Kidney (tissue), 13 donors: ENCODE measurements at regions not wholly inside any gene's neighbourhood (a gene's known extent, or its start where the extent isn't known, plus 50 kb on each side); places are given as distances from the start of the nearest gene placed in this dataset.
"Not testable (repeated sequence)": the region's sequence is repeated elsewhere in the genome, so short reads cannot be mapped to it uniquely, and the experiment has no call there.

Source experiments
- DNase-seq, 5 donors: peaks; one replicate each; pipeline ENCODE4 v3.0.0-alpha.2; 2013 to 2020
- FAIRE-seq: peaks from 2 replicates; lab custom pipeline; 2012; peaks lifted over from hg19 to GRCh38; lab: Jason Lieb, UNC
- H3K27ac ChIP-seq, 2 donors: one replicate each; pipeline ENCODE4 v1.7.0; 2013; ENCODE audit warnings: low read depth in 2 of 2, low read length in 2 of 2, inconsistent platforms in 1 of 2
- H3K27me3 ChIP-seq: one replicate; pipeline ENCODE4 v1.7.1; 2013; ENCODE audit warnings: low read length, inconsistent platforms; ENCODE audit not compliant: control insufficient read depth, insufficient read depth
- H3K36me3 ChIP-seq, 3 donors: one replicate each; pipeline versions ENCODE4 v1.7.0 to v1.7.1; 2013; ENCODE audit warnings: low read length in 3 of 3, control low read depth in 1 of 3, inconsistent platforms in 1 of 3; ENCODE audit not compliant: insufficient read depth in 3 of 3, control insufficient read depth in 2 of 3
- H3K4me1 ChIP-seq, 3 donors: one replicate each; pipeline versions ENCODE4 v1.7.0 to v1.7.1; 2013; ENCODE audit warnings: low read length in 3 of 3, inconsistent platforms in 1 of 3, low read depth in 1 of 3; ENCODE audit not compliant: control insufficient read depth in 2 of 3, insufficient read depth in 2 of 3
- H3K4me3 ChIP-seq, 3 donors: one replicate each; pipeline versions ENCODE4 v1.7.0 to v1.8.1; 2013; ENCODE audit warnings: low read length in 3 of 3, control low read depth in 1 of 3, inconsistent platforms in 1 of 3
- H3K9ac ChIP-seq, 3 donors: one replicate each; pipeline versions ENCODE4 v1.7.0 to v1.7.1; 2013; ENCODE audit warnings: low read length in 3 of 3, control low read depth in 1 of 3, inconsistent platforms in 1 of 3
- H3K9me3 ChIP-seq, 3 donors: one replicate each; pipeline versions ENCODE4 v1.7.0 to v1.7.1; 2013; ENCODE audit warnings: low read length in 3 of 3, control low read depth in 1 of 3, inconsistent platforms in 1 of 3; ENCODE audit not compliant: control insufficient read depth in 2 of 3, insufficient read depth in 1 of 3
- CTCF ChIP-seq: IDR thresholded peaks from 3 replicates; pipeline ENCODE4 v1.5.1; 2012; ENCODE audit warnings: mild to moderate bottlenecking, moderate library complexity, borderline replicate concordance; ENCODE audit not compliant: insufficient read depth; ENCODE audit errors: extremely low read depth
- intact Hi-C: fragments of 100-400 bp; cut with DNase I; formaldehyde crosslinking; loops from one replicate; pipeline ENCODE4 v1.11.1; 2022
- donor health status: control.
- donor health status: control.
- donor health status: control.
- donor health status: control.
- donor health status: control.
- donor health status: DM: yes; HTN: yes; CAD: no.
- donor health status: Normal renal cell carcinoma (clear cell type).

DNA sequence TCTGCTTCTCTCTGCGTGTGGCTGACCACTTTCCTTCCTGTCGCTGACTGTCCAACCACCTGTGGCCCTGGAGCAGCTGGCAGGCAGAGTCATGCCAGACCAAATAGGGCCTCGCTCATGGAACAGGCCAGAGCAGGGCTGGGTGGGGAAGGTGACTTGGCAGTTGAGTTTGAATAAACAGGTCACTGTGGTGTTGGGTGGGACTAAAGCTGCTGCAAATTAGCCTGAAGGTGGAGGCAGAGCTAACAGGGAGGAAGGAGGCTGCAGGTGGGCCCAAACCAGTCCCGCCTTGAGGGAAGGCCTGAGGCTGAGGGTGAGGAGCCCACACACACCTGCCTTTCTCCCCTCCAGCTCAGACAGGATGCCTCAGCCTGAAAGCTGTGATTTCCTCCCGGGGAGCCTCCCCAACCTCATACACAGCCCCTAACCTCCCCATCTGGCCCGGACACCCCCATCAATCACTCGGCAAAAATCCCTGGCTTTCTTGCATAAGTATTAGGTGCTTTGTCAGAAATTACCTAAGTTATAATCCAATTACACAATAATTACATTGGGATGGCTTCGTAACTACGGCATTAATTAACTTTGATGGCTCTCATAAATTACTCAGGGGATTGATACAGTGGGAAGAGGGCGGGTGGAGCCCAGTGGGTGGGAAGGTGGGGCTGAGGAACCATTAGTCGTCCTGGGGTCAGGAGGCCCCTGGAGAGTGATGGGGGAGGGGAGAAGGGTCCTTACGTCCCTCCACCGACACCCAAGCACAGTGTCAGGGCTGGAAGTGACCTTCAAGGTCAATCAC, 97.7 kb upstream of the PCBD1 start:
- Histone ChIP-seq H3K9ac (peak overlapping the region in 1 of 3 donors; percentile 12), H3K4me3 (no peak overlapping the region), H3K36me3 (no peaks in the 10 kb centered on the region), H3K4me1 (no peaks in the 10 kb centered on the region), H3K27ac (peak overlapping the region in 1 of 2 donors; percentile 13), H3K27me3 (no peaks in the 10 kb centered on the region), H3K9me3 (no peaks in the 10 kb centered on the region)
- FAIRE-seq (no peak), DNase-seq (peak in 4 of 5 donors; percentile 25 to 78 (median 44))
- intact Hi-C loops = no loop called here
- no peak for TF ChIP-seq CTCF

DNA sequence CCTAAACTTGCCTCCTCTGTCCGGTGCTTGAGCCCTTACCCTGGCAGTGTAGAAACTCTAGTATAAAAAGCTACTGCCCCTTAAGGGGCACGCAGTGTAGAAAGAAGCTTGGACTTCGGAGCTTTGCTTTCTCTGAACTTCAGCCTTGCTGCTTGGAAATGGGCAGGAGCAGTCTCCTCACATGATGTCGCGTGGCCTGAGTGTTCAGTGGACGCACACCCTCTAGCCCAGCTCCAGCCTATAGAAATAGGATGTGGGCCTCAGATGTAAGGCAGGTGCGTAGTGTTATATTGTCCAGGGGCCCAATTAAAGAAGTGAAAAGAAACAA, 98.2 kb upstream of the PCBD1 start:
- no peak overlapping the region for H3K4me3 ChIP-seq
- no peak overlapping the region for H3K27ac ChIP-seq
- H3K9ac ChIP-seq = no peak overlapping the region
- H3K9me3 ChIP-seq = no peaks in the 10 kb centered on the region
- TF ChIP-seq CTCF = no peak
- intact Hi-C loops = no loop called here
- no peaks in the 10 kb centered on the region for H3K27me3 ChIP-seq
- no peaks in the 10 kb centered on the region for H3K36me3 ChIP-seq
- no peaks in the 10 kb centered on the region for H3K4me1 ChIP-seq
- DNase-seq (peak in 2 of 5 donors; percentile 11 to 22), FAIRE-seq (no peak)

DNA sequence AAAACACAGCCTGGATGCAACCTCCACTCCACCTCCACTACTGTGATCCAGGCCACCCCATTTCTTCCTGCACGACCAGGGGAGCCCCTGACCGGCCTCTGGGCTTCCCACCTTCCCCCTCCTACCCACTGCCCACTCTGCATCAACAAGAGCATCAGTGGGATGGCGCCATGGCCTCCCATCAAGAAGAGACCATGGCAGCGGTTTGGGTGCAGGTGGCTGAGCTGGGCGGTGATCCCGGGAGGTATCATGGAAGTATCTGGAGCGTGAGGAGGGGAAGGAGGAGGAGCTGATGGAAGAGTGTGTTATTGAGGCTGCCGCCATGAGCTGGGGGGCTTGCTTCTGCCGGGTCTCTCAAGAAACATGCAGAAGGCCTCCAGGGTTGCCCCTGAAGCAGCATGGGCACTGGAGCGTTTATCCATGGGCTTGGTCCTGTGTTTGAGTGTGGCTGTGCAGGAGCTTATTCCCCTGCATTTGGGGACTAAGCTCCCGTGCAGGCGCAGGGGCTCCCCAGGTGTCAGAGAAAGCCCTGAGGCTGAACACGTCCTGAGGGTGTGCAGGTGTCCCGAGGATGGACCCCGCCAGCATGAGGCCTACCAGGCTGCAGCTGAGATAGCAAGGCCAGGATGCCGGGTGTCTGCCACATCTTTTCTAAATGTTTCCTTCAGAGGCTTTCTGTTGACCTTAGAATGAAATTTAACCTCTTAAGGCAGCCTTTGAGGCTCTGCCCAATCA, 99.2 kb upstream of the PCBD1 start:
- Histone ChIP-seq H3K9ac (no peak overlapping the region), H3K9me3 (no peaks in the 10 kb centered on the region), H3K27ac (no peak overlapping the region), H3K4me1 (no peaks in the 10 kb centered on the region), H3K36me3 (no peaks in the 10 kb centered on the region), H3K4me3 (no peak overlapping the region), H3K27me3 (no peaks in the 10 kb centered on the region)
- DNase-seq (peak in 1 of 5 donors; percentile 52), FAIRE-seq (no peak)
- no peak for TF ChIP-seq CTCF
- intact Hi-C loops = no loop called here

- intact Hi-C loops, H3K27ac ChIP-seq, H3K9me3 ChIP-seq, H3K4me3 ChIP-seq, H3K27me3 ChIP-seq, H3K4me1 ChIP-seq, FAIRE-seq, H3K9ac ChIP-seq, H3K36me3 ChIP-seq: not testable (repeated sequence)
- DNase-seq = peak in 1 of 5 donors; percentile 42
These were observed 101.8 kb upstream of the PCBD1 start for GRCh38 chr10:70990156-70990555.
